ENCODE measurements at regions not wholly inside any gene's neighbourhood (a gene's known extent, or its start where the extent isn't known, plus 50 kb on each side); places are given as distances from the start of the nearest gene placed in this dataset.

DNA sequence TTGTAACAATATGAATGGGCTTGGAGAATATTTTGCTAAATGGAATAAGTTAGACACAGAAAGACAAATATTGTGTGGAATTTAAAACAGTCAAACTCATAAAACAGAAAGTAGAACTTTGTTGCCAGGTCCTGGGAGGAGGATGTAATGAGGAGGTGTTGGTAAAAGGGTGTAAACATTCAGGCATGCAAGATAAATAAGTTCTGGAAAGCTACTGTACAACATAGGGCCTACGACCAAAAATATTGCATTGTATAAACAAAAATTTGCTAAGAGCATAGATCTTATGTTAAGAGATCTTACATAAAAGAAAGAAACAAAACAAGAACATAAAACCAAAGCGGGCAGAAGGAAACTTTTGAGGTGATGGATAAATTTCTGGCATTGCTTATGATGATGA, 1907.8 kb upstream of the PCDH20 start:
- no peak overlapping the region for H3K4me2 ChIP-seq (ENCODE audit: low read length)
- H3K36me3 ChIP-seq (ENCODE audit: insufficient read depth, low read length): no peaks in the 10 kb centered on the region
- H3K4me1 ChIP-seq (ENCODE audit: control insufficient read depth, insufficient read depth, low read length): no peaks in the 10 kb centered on the region
- H3K27me3 ChIP-seq (ENCODE audit: control insufficient read depth, insufficient read depth, low read length): no peaks in the 10 kb centered on the region
- no peak overlapping the region for H3K4me3 ChIP-seq (ENCODE audit: low read length)
- H3K9ac ChIP-seq (ENCODE audit: low read depth, low read length): no peak overlapping the region
- H3K9me3 ChIP-seq (replicated peaks; ENCODE audit: low read length): no peaks in the 10 kb centered on the region

DNA sequence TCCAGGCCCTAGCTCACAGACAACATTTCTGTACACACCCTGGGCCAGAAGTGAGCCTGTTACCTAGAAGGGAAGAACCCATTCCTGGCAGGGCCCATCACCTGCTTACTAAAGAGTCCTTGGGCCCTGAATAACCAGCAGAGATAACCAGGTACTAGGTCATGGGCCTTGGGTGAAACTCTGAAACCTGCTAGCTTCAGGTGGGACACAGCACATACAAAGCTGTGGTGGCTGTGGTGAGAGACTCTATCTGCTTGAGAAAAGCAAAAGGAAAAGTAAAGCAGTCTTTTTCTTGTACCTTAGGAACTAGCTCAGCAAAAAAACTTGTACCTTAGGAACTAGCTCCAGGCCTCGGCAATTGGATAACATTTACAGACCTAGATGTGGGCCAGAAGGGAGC, 1895.9 kb upstream of the PCDH20 start:
- Histone ChIP-seq H3K9ac (ENCODE audit: low read depth, low read length) (no peak overlapping the region), H3K4me3 (ENCODE audit: low read length) (no peak overlapping the region), H3K9me3 (replicated peaks; ENCODE audit: low read length) (no peaks in the 10 kb centered on the region), H3K4me2 (ENCODE audit: low read length) (no peak overlapping the region), H3K36me3 (ENCODE audit: insufficient read depth, low read length) (no peaks in the 10 kb centered on the region), H3K4me1 (ENCODE audit: control insufficient read depth, insufficient read depth, low read length) (no peaks in the 10 kb centered on the region), H3K27me3 (ENCODE audit: control insufficient read depth, insufficient read depth, low read length) (no peaks in the 10 kb centered on the region)

DNA sequence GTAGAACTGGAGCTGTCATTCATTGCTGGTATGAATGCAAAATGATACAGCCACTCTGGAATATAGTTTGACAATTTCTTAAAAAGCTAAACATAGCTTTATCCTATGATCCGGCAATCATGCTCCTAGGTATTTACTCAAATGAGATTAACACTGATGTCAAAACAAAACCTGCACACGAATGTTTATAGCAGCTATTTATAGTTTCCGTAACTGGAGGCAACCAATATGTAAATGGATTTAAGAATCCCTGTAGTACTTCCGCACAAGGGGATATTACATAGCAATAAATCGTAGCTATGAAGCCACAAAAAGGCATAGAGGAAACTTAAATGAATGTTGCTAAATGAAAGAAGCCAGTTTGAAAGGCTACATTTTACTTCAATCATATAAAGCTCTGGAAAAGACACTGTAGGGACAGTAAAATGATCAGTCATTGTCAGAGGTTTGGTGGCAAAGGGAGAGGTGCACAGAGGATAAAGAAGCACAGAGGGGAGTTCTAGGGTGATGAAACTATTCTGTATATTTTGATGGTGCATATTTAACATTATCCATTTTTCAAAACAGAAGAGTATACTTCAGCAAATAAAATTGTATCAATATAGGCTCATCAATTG, 1893.0 kb upstream of the PCDH20 start:
- no peak overlapping the region for H3K4me2 ChIP-seq (ENCODE audit: low read length)
- H3K27me3 ChIP-seq (ENCODE audit: control insufficient read depth, insufficient read depth, low read length): no peaks in the 10 kb centered on the region
- H3K36me3 ChIP-seq (ENCODE audit: insufficient read depth, low read length): no peaks in the 10 kb centered on the region
- no peak overlapping the region for H3K4me3 ChIP-seq (ENCODE audit: low read length)
- H3K9me3 ChIP-seq (replicated peaks; ENCODE audit: low read length): no peaks in the 10 kb centered on the region
- no peaks in the 10 kb centered on the region for H3K4me1 ChIP-seq (ENCODE audit: control insufficient read depth, insufficient read depth, low read length)
- no peak overlapping the region for H3K9ac ChIP-seq (ENCODE audit: low read depth, low read length)

DNA sequence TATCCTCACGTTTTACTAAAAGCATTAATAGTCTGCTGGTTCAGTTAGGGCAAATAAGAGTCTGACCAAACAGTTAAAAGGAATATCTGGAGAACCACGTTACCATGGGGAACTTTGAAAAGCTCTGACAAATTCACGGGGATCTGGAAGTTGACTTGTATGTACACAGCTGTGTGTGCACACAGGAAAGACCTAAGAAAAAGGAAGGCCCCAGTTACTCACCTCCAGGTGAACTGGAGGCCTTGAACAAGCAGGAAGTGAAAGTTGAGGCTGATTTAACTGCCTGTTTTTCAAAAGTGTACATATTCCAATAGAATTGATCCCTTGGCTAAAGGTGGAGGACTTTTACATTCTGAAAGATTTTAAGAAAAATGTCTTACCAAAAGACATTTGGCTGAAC, 1891.6 kb upstream of the PCDH20 start:
- Histone ChIP-seq H3K9ac (ENCODE audit: low read depth, low read length) (no peak overlapping the region), H3K4me1 (ENCODE audit: control insufficient read depth, insufficient read depth, low read length) (no peaks in the 10 kb centered on the region), H3K4me3 (ENCODE audit: low read length) (no peak overlapping the region), H3K36me3 (ENCODE audit: insufficient read depth, low read length) (no peaks in the 10 kb centered on the region), H3K4me2 (ENCODE audit: low read length) (no peak overlapping the region), H3K9me3 (replicated peaks; ENCODE audit: low read length) (no peaks in the 10 kb centered on the region), H3K27me3 (ENCODE audit: control insufficient read depth, insufficient read depth, low read length) (no peaks in the 10 kb centered on the region)

DNA sequence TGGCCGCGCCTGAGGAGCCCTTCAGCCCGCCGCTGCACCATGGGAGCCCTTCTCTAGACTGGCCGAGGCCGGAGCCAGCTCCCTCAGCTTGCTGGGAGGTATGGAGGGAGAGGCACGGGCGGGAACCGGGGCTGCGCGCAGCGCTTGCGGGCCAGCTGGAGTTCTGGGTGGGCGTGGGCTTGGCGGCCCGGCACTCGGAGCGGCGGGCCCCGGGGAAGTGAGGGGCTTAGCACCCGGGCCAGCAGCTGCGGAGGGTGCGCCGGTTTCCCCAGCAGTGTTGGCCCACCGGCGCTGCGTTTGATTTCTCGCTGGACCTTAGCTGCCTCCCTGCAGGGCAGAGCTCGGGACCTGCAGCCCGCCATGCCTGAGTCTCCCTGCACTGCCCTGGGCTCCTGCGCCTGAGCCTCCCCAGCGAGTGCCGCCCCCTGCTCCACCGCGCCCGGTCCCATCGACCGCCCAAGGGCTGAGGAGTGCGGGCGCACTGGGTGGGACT, 1890.0 kb upstream of the PCDH20 start:
- no peaks in the 10 kb centered on the region for H3K9me3 ChIP-seq (replicated peaks; ENCODE audit: low read length)
- no peaks in the 10 kb centered on the region for H3K4me1 ChIP-seq (ENCODE audit: control insufficient read depth, insufficient read depth, low read length)
- H3K4me2 ChIP-seq (ENCODE audit: low read length): no peak overlapping the region
- H3K4me3 ChIP-seq (ENCODE audit: low read length): no peak overlapping the region
- H3K36me3 ChIP-seq (ENCODE audit: insufficient read depth, low read length): no peaks in the 10 kb centered on the region
- no peaks in the 10 kb centered on the region for H3K27me3 ChIP-seq (ENCODE audit: control insufficient read depth, insufficient read depth, low read length)
- H3K9ac ChIP-seq (ENCODE audit: low read depth, low read length): no peak overlapping the region

DNA sequence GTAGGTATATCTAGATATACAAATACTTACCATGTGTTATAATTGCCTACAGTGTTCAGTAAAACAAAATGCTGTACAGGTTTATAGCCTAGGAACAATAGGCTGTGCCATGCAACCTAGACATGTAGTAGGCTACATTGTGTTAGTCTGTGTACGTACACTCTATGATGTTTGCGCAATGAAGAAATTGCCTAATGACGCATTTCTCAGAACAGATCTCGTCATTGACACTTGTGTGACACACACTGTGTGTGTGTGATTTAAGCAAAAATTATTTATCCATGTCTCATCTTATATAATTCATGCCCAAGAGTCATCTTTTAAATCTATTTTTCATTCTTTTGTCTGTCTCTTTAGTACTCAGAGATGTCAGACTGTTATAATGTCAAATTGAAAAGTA, 1888.8 kb upstream of the PCDH20 start:
- Histone ChIP-seq H3K4me3 (ENCODE audit: low read length) (no peak overlapping the region), H3K36me3 (ENCODE audit: insufficient read depth, low read length) (no peaks in the 10 kb centered on the region), H3K4me2 (ENCODE audit: low read length) (no peak overlapping the region), H3K27me3 (ENCODE audit: control insufficient read depth, insufficient read depth, low read length) (no peaks in the 10 kb centered on the region), H3K4me1 (ENCODE audit: control insufficient read depth, insufficient read depth, low read length) (no peaks in the 10 kb centered on the region), H3K9ac (ENCODE audit: low read depth, low read length) (no peak overlapping the region), H3K9me3 (replicated peaks; ENCODE audit: low read length) (no peaks in the 10 kb centered on the region)

DNA sequence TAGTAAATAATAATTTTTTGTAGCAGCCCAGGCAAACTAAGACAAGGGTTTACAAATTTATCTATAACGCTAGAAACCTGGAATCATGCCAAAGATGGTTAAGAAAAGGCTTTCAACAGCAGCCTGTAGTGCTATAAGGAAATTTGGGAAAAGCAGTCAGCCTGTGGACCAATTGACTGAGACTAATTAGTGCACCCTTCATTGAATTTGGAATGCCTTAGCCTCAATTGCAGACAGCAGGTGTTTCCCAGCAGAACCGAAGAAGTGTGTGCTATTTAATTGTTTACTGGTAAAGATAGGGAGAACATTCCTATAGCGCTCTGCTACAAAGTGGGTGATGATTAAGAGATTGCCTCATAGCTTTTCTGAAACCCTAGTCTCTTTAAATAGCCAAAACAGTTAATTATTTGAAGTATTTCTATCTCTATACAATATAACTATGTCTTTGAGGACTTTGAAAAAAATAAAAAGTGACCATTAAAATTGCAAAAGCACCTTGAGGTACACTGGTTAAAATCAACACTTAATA, 1884.3 kb upstream of the PCDH20 start:
- Histone ChIP-seq H3K36me3 (ENCODE audit: insufficient read depth, low read length) (no peaks in the 10 kb centered on the region), H3K4me1 (ENCODE audit: control insufficient read depth, insufficient read depth, low read length) (no peaks in the 10 kb centered on the region), H3K27me3 (ENCODE audit: control insufficient read depth, insufficient read depth, low read length) (no peaks in the 10 kb centered on the region)

DNA sequence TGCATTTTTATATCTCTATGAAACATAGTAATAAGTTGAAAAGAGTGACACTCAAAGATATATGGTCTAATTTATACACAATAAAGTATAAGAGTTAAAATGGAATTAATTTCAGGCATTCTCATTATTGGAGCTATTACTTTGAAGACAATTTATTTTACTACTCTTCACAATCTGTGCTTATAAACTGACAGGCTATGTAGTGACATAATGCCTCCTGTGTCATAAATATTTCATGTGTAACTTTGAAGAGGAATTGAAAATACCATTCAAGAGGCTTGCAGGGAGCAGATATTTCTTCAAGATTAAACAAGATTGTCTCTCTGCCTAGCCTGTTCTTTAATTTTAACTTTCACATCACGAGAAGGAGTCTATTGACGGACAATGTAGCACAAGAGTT, 1881.5 kb upstream of the PCDH20 start:
- Histone ChIP-seq H3K9me3 (replicated peaks; ENCODE audit: low read length) (no peaks in the 10 kb centered on the region), H3K36me3 (ENCODE audit: insufficient read depth, low read length) (no peaks in the 10 kb centered on the region), H3K27me3 (ENCODE audit: control insufficient read depth, insufficient read depth, low read length) (no peaks in the 10 kb centered on the region), H3K4me2 (ENCODE audit: low read length) (no peak overlapping the region), H3K9ac (ENCODE audit: low read depth, low read length) (no peak overlapping the region), H3K4me1 (ENCODE audit: control insufficient read depth, insufficient read depth, low read length) (no peaks in the 10 kb centered on the region), H3K4me3 (ENCODE audit: low read length) (no peak overlapping the region)

More for the DNA sequence above, 1884.3 kb upstream of the PCDH20 start:
- H3K9ac ChIP-seq (ENCODE audit: low read depth, low read length): no peak overlapping the region
- no peaks in the 10 kb centered on the region for H3K9me3 ChIP-seq (replicated peaks; ENCODE audit: low read length)
- H3K4me2 ChIP-seq (ENCODE audit: low read length): no peak overlapping the region
- no peak overlapping the region for H3K4me3 ChIP-seq (ENCODE audit: low read length)

DNA sequence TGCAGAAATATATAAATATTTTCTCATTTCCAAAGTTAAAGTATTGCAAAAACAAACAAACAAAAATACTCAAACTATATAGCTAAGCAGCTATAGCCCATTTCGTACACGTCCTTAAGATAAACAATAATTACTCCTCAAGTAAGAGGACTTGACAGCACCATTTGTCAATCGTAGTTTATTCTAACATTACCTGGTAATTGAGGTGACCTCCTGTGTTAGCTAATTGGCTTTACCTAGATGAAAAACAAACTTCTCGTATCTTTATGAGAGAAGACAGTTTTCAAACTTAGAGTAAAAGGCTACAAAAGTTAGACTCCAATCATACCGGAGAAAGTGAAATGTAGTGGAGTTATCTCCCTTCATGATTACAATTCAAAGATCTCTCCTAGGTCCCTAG, 1876.1 kb upstream of the PCDH20 start:
- Histone ChIP-seq H3K27me3 (ENCODE audit: control insufficient read depth, insufficient read depth, low read length) (no peaks in the 10 kb centered on the region), H3K4me3 (ENCODE audit: low read length) (no peak overlapping the region), H3K9ac (ENCODE audit: low read depth, low read length) (no peak overlapping the region), H3K4me2 (ENCODE audit: low read length) (no peak overlapping the region), H3K4me1 (ENCODE audit: control insufficient read depth, insufficient read depth, low read length) (no peaks in the 10 kb centered on the region), H3K9me3 (replicated peaks; ENCODE audit: low read length) (no peaks in the 10 kb centered on the region), H3K36me3 (ENCODE audit: insufficient read depth, low read length) (no peaks in the 10 kb centered on the region)

DNA sequence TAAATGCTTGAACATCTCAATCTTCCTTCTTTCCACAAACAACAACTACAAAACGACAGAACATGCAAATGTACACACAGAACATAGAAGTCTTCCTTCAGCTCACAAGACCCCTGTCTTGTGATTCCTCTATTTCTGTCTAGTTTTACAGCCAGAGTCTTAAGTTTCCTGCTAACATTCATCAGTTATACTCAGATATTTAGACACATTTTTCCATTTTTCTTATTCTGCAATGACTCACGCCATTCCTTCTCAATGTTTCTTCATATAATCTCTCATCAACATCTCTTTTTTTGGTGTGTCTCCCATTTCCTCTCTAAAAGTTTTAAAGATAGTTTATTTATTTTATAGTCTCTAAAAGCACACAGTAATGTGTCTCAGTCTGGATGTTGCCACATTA, 1872.9 kb upstream of the PCDH20 start:
- Histone ChIP-seq H3K36me3 (ENCODE audit: insufficient read depth, low read length) (no peaks in the 10 kb centered on the region), H3K27me3 (ENCODE audit: control insufficient read depth, insufficient read depth, low read length) (no peaks in the 10 kb centered on the region), H3K4me3 (ENCODE audit: low read length) (no peak overlapping the region), H3K9ac (ENCODE audit: low read depth, low read length) (no peak overlapping the region), H3K4me1 (ENCODE audit: control insufficient read depth, insufficient read depth, low read length) (no peaks in the 10 kb centered on the region), H3K4me2 (ENCODE audit: low read length) (no peak overlapping the region), H3K9me3 (replicated peaks; ENCODE audit: low read length) (no peaks in the 10 kb centered on the region)

DNA sequence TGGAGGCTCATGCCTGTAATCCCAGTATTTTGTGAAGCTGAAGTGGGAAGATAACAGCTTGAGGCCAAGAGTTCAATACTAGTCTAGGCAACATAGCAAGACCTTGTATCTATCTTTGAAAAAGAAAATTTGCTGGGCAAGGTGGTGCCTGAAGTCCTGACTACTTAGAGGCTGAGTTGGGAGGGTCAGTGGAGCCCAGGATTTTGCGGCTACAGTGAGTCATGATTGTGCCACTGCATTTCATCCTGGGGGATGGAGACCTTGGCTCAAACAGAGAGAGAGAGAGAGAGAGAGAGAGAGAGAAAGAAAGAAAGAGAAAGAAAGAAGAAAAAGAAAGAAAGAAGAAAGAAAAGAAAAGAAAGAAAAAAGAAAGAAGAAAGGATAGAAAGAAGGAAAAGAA, 1872.3 kb upstream of the PCDH20 start:
- Histone ChIP-seq H3K9me3 (replicated peaks; ENCODE audit: low read length) (no peaks in the 10 kb centered on the region), H3K36me3 (ENCODE audit: insufficient read depth, low read length) (no peaks in the 10 kb centered on the region), H3K4me2 (ENCODE audit: low read length) (no peak overlapping the region), H3K9ac (ENCODE audit: low read depth, low read length) (no peak overlapping the region), H3K4me1 (ENCODE audit: control insufficient read depth, insufficient read depth, low read length) (no peaks in the 10 kb centered on the region), H3K27me3 (ENCODE audit: control insufficient read depth, insufficient read depth, low read length) (no peaks in the 10 kb centered on the region), H3K4me3 (ENCODE audit: low read length) (no peak overlapping the region)

DNA sequence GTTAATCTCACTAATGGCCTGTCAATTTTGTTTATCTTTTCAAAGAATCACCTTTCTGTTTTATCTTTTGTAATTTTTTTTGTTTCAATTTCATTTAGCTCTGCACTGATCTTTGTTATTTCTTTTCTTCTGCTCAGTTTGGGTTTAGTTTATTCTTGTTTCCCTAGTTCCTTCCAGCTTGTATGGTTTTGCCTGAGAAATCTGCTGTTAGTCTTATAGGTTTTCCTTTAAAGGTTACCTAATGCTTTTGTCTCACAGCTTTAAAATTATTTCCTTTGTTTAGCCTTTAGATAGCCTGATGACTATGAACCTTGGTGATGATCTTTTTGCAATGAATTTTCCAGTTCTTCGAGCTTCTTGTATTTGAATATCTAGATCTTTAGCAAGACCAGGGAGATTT, 1869.8 kb upstream of the PCDH20 start:
- Histone ChIP-seq H3K4me2 (ENCODE audit: low read length) (no peak overlapping the region), H3K4me1 (ENCODE audit: control insufficient read depth, insufficient read depth, low read length) (no peaks in the 10 kb centered on the region), H3K27me3 (ENCODE audit: control insufficient read depth, insufficient read depth, low read length) (no peaks in the 10 kb centered on the region), H3K9me3 (replicated peaks; ENCODE audit: low read length) (no peaks in the 10 kb centered on the region), H3K36me3 (ENCODE audit: insufficient read depth, low read length) (no peaks in the 10 kb centered on the region), H3K4me3 (ENCODE audit: low read length) (no peak overlapping the region), H3K9ac (ENCODE audit: low read depth, low read length) (no peak overlapping the region)

All from skeletal muscle satellite cell (primary cell).